ENCODE measurements at regions not wholly inside any gene's neighbourhood (a gene's known extent, or its start where the extent isn't known, plus 50 kb on each side); places are given as distances from the start of the nearest gene placed in this dataset.
"Not testable (repeated sequence)": the region's sequence is repeated elsewhere in the genome, so short reads cannot be mapped to it uniquely, and the experiment has no call there.

- not testable (repeated sequence) for DNase-seq (ENCODE audit: low spot score)
Observed at GRCh38 chr16:29218649-29219048, 187.9 kb downstream of the NPIPB11 start.

- not testable (repeated sequence) for DNase-seq (ENCODE audit: low spot score)
Observed at GRCh38 chr16:29218171-29218570, 188.3 kb downstream of the NPIPB11 start.

- DNase-seq (ENCODE audit: low spot score): not testable (repeated sequence)
Observed at GRCh38 chr16:29217752-29218126, 188.8 kb downstream of the NPIPB11 start.

GRCh38 chr16:29217104-29217751 is 189.3 kb downstream of the NPIPB11 start:
- not testable (repeated sequence) for DNase-seq (ENCODE audit: low spot score)

GRCh38 chr16:29213770-29214169 is 192.7 kb downstream of the NPIPB11 start:
- not testable (repeated sequence) for DNase-seq (ENCODE audit: low spot score)

GRCh38 chr16:29213251-29213650 is 193.3 kb downstream of the NPIPB11 start:
- DNase-seq (ENCODE audit: low spot score): not testable (repeated sequence)

GRCh38 chr16:29212084-29213027 is 194.2 kb downstream of the NPIPB11 start:
- DNase-seq (ENCODE audit: low spot score): not testable (repeated sequence)

- DNase-seq (ENCODE audit: low spot score): not testable (repeated sequence)
Observed at GRCh38 chr16:29211456-29211855, 195.1 kb downstream of the NPIPB11 start.

GRCh38 chr16:29210299-29211150 is 196.0 kb downstream of the NPIPB11 start:
- not testable (repeated sequence) for DNase-seq (ENCODE audit: low spot score)

- not testable (repeated sequence) for DNase-seq (ENCODE audit: low spot score)
Observed at GRCh38 chr16:29206120-29206519, 200.4 kb downstream of the NPIPB11 start.

GRCh38 chr16:29205151-29205550 is 201.4 kb downstream of the NPIPB11 start:
- DNase-seq (ENCODE audit: low spot score): not testable (repeated sequence)

- no peak for DNase-seq (ENCODE audit: low spot score)
Observed at GRCh38 chr16:29204806-29205135, 201.7 kb downstream of the NPIPB11 start.

GRCh38 chr16:29203933-29204805 is 202.3 kb downstream of the NPIPB11 start:
- not testable (repeated sequence) for DNase-seq (ENCODE audit: low spot score)

GRCh38 chr16:29203046-29203932 is 203.2 kb downstream of the NPIPB11 start:
- not testable (repeated sequence) for DNase-seq (ENCODE audit: low spot score)

GRCh38 chr16:29202642-29203041 is 203.9 kb downstream of the NPIPB11 start:
- DNase-seq (ENCODE audit: low spot score): not testable (repeated sequence)

GRCh38 chr16:29202025-29202632 is 204.4 kb downstream of the NPIPB11 start:
- not testable (repeated sequence) for DNase-seq (ENCODE audit: low spot score)

GRCh38 chr16:29201296-29202024 is 205.1 kb downstream of the NPIPB11 start:
- DNase-seq (ENCODE audit: low spot score): not testable (repeated sequence)

- DNase-seq (ENCODE audit: low spot score): not testable (repeated sequence)
Observed at GRCh38 chr16:29200681-29201080, 205.8 kb downstream of the NPIPB11 start.

- not testable (repeated sequence) for DNase-seq (ENCODE audit: low spot score)
Observed at GRCh38 chr16:29200135-29200601, 206.3 kb downstream of the NPIPB11 start.
